Muscle of arm (tissue), 1 donor: ENCODE measurements at regions not wholly inside any gene's neighbourhood (a gene's known extent, or its start where the extent isn't known, plus 50 kb on each side); places are given as distances from the start of the nearest gene placed in this dataset.
"Not testable (repeated sequence)": the region's sequence is repeated elsewhere in the genome, so short reads cannot be mapped to it uniquely, and the experiment has no call there.

Experiments
- DNase-seq: peaks from one replicate; pipeline ENCODE4 v3.0.0-alpha.2; 2013

GRCh38 chr13:109331011-109331433, 455.4 kb downstream of the IRS2 start:
- DNase-seq, result no peak

- no peak for DNase-seq
Measured at GRCh38 chr13:109330123-109330522, 456.3 kb downstream of the IRS2 start.

- no peak for DNase-seq
Measured at GRCh38 chr13:109329175-109329574, 457.2 kb downstream of the IRS2 start.

- DNase-seq, result no peak
Measured at GRCh38 chr13:109326601-109327000, 459.8 kb downstream of the IRS2 start.

GRCh38 chr13:109323338-109323737, 463.0 kb downstream of the IRS2 start:
- DNase-seq, result no peak

GRCh38 chr13:109318945-109319590, 467.3 kb downstream of the IRS2 start:
- DNase-seq, result no peak

GRCh38 chr13:109315481-109315880, 470.9 kb downstream of the IRS2 start:
- DNase-seq, result no peak

GRCh38 chr13:109314101-109314500, 472.3 kb downstream of the IRS2 start:
- DNase-seq, result no peak

GRCh38 chr13:109312399-109312798, 474.0 kb downstream of the IRS2 start:
- DNase-seq, result no peak

GRCh38 chr13:109311431-109311976, 474.9 kb downstream of the IRS2 start:
- not testable (repeated sequence) for DNase-seq

GRCh38 chr13:109309625-109310363, 476.6 kb downstream of the IRS2 start:
- no peak for DNase-seq

- DNase-seq, result no peak
Measured at GRCh38 chr13:109307027-109307426, 479.4 kb downstream of the IRS2 start.

GRCh38 chr13:109301726-109302125, 484.7 kb downstream of the IRS2 start:
- no peak for DNase-seq

- DNase-seq, result no peak
Measured at GRCh38 chr13:109301276-109301675, 485.1 kb downstream of the IRS2 start.

GRCh38 chr13:109297628-109298027, 488.8 kb downstream of the IRS2 start:
- no peak for DNase-seq

- no peak for DNase-seq
Measured at GRCh38 chr13:109293166-109293565, 493.2 kb downstream of the IRS2 start.

- no peak for DNase-seq
Measured at GRCh38 chr13:109288151-109288709, 498.2 kb downstream of the IRS2 start.

GRCh38 chr13:109287553-109287952, 498.8 kb downstream of the IRS2 start:
- no peak for DNase-seq

GRCh38 chr13:109285586-109285985, 500.8 kb downstream of the IRS2 start:
- DNase-seq, result no peak

- DNase-seq, result no peak
Measured at GRCh38 chr13:109281903-109282635, 504.3 kb downstream of the IRS2 start.

- no peak for DNase-seq
Measured at GRCh38 chr13:109281017-109281902, 505.1 kb downstream of the IRS2 start.
